SK-N-SH (cell line): ENCODE measurements at regions not wholly inside any gene's neighbourhood (a gene's known extent, or its start where the extent isn't known, plus 50 kb on each side); places are given as distances from the start of the nearest gene placed in this dataset.

Experiments used
- CTCF ChIA-PET: fragments of 300-600, 350-600 bp; formaldehyde crosslinking; extraction: SDS; loops from one replicate; lab custom pipeline; 2021; lab: Yijun Ruan, JAX
- POLR2A ChIA-PET: fragments of 350-600 bp; sonication (Branson Sonifier 250); formaldehyde crosslinking; extraction: SDS; loops from one replicate; lab custom pipeline; 2020; ENCODE audit warnings: antibody characterized with exemption, inconsistent platforms; lab: Yijun Ruan, JAX
- DNase-seq: peaks from one replicate; pipeline ENCODE4 v3.0.0; 2012
- H2AFZ ChIP-seq: fragments of 200-600 bp; sonication (generic); 2 replicates; pipeline ENCODE4 v1.8.1; 2016; ENCODE audit warnings: antibody characterized with exemption, mild to moderate bottlenecking, low read depth
- H3F3A ChIP-seq: fragments of 200-600 bp; sonication (generic); replicated peaks from 2 replicates; pipeline ENCODE3; 2016; ENCODE audit warnings: antibody characterized with exemption, mild to moderate bottlenecking; ENCODE audit not compliant: insufficient read depth
- H3K27ac ChIP-seq, 2 experiments: fragments of 200-500 bp in 1 of 2; fragments of 200-600 bp in 1 of 2; sonication (Bioruptor generic) in 1 of 2; sonication (generic), shearing (Covaris generic) in 1 of 2; 2 replicates each; pipeline versions ENCODE4 v1.5.1 to v1.6.1; 2014 to 2016; ENCODE audit warnings: low read depth in 2 of 2, inconsistent platforms in 1 of 2, low read length in 1 of 2, mild to moderate bottlenecking in 1 of 2, mixed read lengths in 1 of 2
- H3K27me3 ChIP-seq: fragments of 200-600 bp; sonication (generic), shearing (Covaris generic); 2 replicates; pipeline ENCODE4 v1.6.1; 2016; ENCODE audit warnings: mixed run types; ENCODE audit not compliant: insufficient read depth
- H3K36me3 ChIP-seq, 2 experiments: fragments of 200-500 bp in 1 of 2; fragments of 200-600 bp in 1 of 2; sonication (Bioruptor generic) in 1 of 2; sonication (generic) in 1 of 2; replicated peaks in 1 of 2; 2 replicates each; pipeline versions ENCODE3 to v1.5.1; 2014 to 2016; ENCODE audit warnings: low read length in 1 of 2, mild to moderate bottlenecking in 1 of 2; ENCODE audit not compliant: insufficient read depth in 2 of 2, control insufficient read depth in 1 of 2
- H3K4me1 ChIP-seq, 2 experiments: fragments of 200-500 bp in 1 of 2; fragments of 200-600 bp in 1 of 2; sonication (Bioruptor generic) in 1 of 2; sonication (generic), shearing (Covaris generic) in 1 of 2; 2 replicates each; pipeline versions ENCODE4 v1.5.1 to v1.6.1; 2014 to 2016; ENCODE audit warnings: low read depth in 1 of 2, low read length in 1 of 2, mixed run types in 1 of 2; ENCODE audit not compliant: insufficient read depth in 2 of 2, control insufficient read depth in 1 of 2
- H3K4me2 ChIP-seq: fragments of 200-600 bp; sonication (generic), shearing (Covaris generic); 2 replicates; pipeline ENCODE4 v1.6.1; 2017; ENCODE audit warnings: mixed run types
- H3K4me3 ChIP-seq, 2 experiments: fragments of 200-500 bp in 1 of 2; fragments of 200-600 bp in 1 of 2; sonication (Bioruptor generic) in 1 of 2; sonication (generic), shearing (Covaris generic) in 1 of 2; 2 replicates each; pipeline versions ENCODE4 v1.5.1 to v1.8.1; 2014 to 2016; ENCODE audit warnings: low read depth in 2 of 2, inconsistent platforms in 1 of 2, low read length in 1 of 2, mild to moderate bottlenecking in 1 of 2, mixed read lengths in 1 of 2, moderate library complexity in 1 of 2
- H3K79me2 ChIP-seq: fragments of 200-600 bp; sonication (generic); 2 replicates; pipeline ENCODE4 v1.8.1; 2017; ENCODE audit warnings: mild to moderate bottlenecking; ENCODE audit not compliant: insufficient read depth
- H3K9ac ChIP-seq: fragments of 200-600 bp; sonication (generic); 2 replicates; pipeline ENCODE4 v1.6.1; 2017; ENCODE audit warnings: mixed run types
- H3K9me2 ChIP-seq: fragments of 200-600 bp; sonication (generic); 2 replicates; pipeline ENCODE4 v1.6.1; 2017; ENCODE audit warnings: mixed run types
- H3K9me3 ChIP-seq: fragments of 200-600 bp; sonication (generic); 2 replicates; pipeline ENCODE4 v1.6.1; 2017; ENCODE audit warnings: mixed run types, mild to moderate bottlenecking, moderate library complexity
- H4K20me1 ChIP-seq: fragments of 200-600 bp; sonication (generic); 2 replicates; pipeline ENCODE4 v1.6.1; 2017; ENCODE audit warnings: mild to moderate bottlenecking, mixed run types; ENCODE audit not compliant: insufficient read depth
- CHD2 ChIP-seq: fragments of 150-350 bp; IDR thresholded peaks from 2 replicates; pipeline ENCODE4 v1.6.1; 2018; ENCODE audit warnings: low read length; ENCODE audit not compliant: partially characterized antibody
- ELF1 ChIP-seq: IDR thresholded peaks from 2 replicates; pipeline ENCODE4 v1.4.0; 2012
- EZH2phosphoT487 ChIP-seq: fragments of 200-600 bp; sonication (generic); IDR thresholded peaks from 2 replicates; pipeline ENCODE4 v1.6.1; 2017; ENCODE audit warnings: low read depth, mixed run types, mild to moderate bottlenecking, antibody characterized with exemption, moderate library complexity, borderline replicate concordance
- FOXM1 ChIP-seq: IDR thresholded peaks from 2 replicates; pipeline ENCODE4 v1.4.0; 2012; ENCODE audit warnings: low read depth, mild to moderate bottlenecking
- JUND ChIP-seq: IDR thresholded peaks from 2 replicates; pipeline ENCODE4 v1.4.0; 2012
- MXI1 ChIP-seq: IDR thresholded peaks from 2 replicates; pipeline ENCODE4 v1.6.1; 2012; ENCODE audit warnings: mild to moderate bottlenecking, low read depth, low read length, improper control_type of control experiment
- NFIC ChIP-seq: IDR thresholded peaks from 2 replicates; pipeline ENCODE4 v1.4.0; 2012; ENCODE audit warnings: borderline replicate concordance
- RCOR1 ChIP-seq: fragments of 150-350 bp; IDR thresholded peaks from 2 replicates; pipeline ENCODE4 v1.6.1; 2017; ENCODE audit warnings: antibody characterized with exemption, low read length
- RFX5 ChIP-seq: IDR thresholded peaks from 2 replicates; pipeline ENCODE4 v1.6.1; 2012; ENCODE audit warnings: mild to moderate bottlenecking, improper control_type of control experiment, low read length
- RXRA ChIP-seq: IDR thresholded peaks from 2 replicates; pipeline ENCODE4 v1.4.0; 2012; ENCODE audit warnings: low read depth, mild to moderate bottlenecking, borderline replicate concordance
- SMC3 ChIP-seq: IDR thresholded peaks from 2 replicates; pipeline ENCODE4 v1.6.1; 2012; ENCODE audit warnings: low read depth, low read length, improper control_type of control experiment
- TEAD4 ChIP-seq: IDR thresholded peaks from 2 replicates; pipeline ENCODE4 v1.4.0; 2012; ENCODE audit warnings: mild to moderate bottlenecking, borderline replicate concordance; ENCODE audit not compliant: insufficient read depth
- WGBS: methylation state at CpG from one replicate; pipeline ENCODE4 v1.1.6; 2017; ENCODE audit warnings: low lambda C conversion rate; 5-methylcytosine and 5-hydroxymethylcytosine counted together
- TF ChIP-seq, protein P1 (sequence below): IDR thresholded peaks from 2 replicates; pipeline ENCODE4 v1.4.0; 2012; ENCODE audit warnings: low read depth, borderline replicate concordance
- TF ChIP-seq, protein P2 (sequence below): IDR thresholded peaks from 2 replicates; pipeline ENCODE4 v1.4.0; 2012; ENCODE audit warnings: low read depth
- TF ChIP-seq, protein P3 (sequence below): IDR thresholded peaks from 2 replicates; pipeline ENCODE4 v1.6.1; 2012; ENCODE audit warnings: mild to moderate bottlenecking, low read depth, low read length, moderate library complexity
- TF ChIP-seq, protein P4 (sequence below): IDR thresholded peaks from 2 replicates; pipeline ENCODE4 v1.4.0; 2012; ENCODE audit warnings: low read depth, borderline replicate concordance

DNA sequence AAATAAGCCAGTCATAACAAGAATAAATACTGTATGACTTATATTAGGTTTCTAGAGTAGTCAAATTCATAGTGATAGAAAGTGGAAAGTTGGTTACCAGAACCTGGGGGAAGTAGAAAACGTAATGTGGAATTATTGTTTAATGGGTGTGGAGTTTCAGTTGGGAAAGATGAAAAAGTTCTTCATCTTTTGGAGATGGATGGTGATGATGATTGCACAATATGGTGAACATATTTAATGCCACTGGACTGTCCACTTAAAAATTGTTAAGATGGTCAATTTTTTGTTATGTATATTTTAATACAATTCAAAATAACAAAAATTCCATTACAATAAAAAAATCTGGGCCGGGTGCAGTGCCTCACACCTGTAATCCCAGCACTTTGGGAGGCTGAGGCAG is 289.6 kb downstream of the ZIC3 start:
- Histone ChIP-seq H3K36me3 (no peaks in the 10 kb centered on the region), H4K20me1 (no peaks in the 10 kb centered on the region), H3K9me3 (no peaks in the 10 kb centered on the region), H3K9ac (no peak overlapping the region), H2AFZ (no peak overlapping the region), H3K4me1 (no peaks in the 10 kb centered on the region), H3K27me3 (no peaks in the 10 kb centered on the region), H3K27ac (no peak overlapping the region), H3K4me3 (no peak overlapping the region), H3K79me2 (no peaks in the 10 kb centered on the region), H3K4me2 (no peak overlapping the region), H3K9me2 (no peaks in the 10 kb centered on the region), H3F3A (no peaks in the 10 kb centered on the region)
- DNase-seq: no peak
- ChIA-PET POLR2A (no interaction called here), CTCF (no interaction called here)
- WGBS: 2% methylated on average over 2 of the region's 2 CpGs
- no peak for TF ChIP-seq RFX5
- TF ChIP-seq, protein P1, sequence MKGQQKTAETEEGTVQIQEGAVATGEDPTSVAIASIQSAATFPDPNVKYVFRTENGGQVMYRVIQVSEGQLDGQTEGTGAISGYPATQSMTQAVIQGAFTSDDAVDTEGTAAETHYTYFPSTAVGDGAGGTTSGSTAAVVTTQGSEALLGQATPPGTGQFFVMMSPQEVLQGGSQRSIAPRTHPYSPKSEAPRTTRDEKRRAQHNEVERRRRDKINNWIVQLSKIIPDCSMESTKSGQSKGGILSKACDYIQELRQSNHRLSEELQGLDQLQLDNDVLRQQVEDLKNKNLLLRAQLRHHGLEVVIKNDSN: no peak
- TF ChIP-seq NFIC: no peak
- TF ChIP-seq CHD2: no peak
- no peak for TF ChIP-seq EZH2phosphoT487
- TF ChIP-seq, protein P2, sequence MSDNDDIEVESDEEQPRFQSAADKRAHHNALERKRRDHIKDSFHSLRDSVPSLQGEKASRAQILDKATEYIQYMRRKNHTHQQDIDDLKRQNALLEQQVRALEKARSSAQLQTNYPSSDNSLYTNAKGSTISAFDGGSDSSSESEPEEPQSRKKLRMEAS: no peak
- TF ChIP-seq RCOR1: no peak
- no peak for TF ChIP-seq FOXM1
- TF ChIP-seq MXI1: no peak
- TF ChIP-seq, protein P3, sequence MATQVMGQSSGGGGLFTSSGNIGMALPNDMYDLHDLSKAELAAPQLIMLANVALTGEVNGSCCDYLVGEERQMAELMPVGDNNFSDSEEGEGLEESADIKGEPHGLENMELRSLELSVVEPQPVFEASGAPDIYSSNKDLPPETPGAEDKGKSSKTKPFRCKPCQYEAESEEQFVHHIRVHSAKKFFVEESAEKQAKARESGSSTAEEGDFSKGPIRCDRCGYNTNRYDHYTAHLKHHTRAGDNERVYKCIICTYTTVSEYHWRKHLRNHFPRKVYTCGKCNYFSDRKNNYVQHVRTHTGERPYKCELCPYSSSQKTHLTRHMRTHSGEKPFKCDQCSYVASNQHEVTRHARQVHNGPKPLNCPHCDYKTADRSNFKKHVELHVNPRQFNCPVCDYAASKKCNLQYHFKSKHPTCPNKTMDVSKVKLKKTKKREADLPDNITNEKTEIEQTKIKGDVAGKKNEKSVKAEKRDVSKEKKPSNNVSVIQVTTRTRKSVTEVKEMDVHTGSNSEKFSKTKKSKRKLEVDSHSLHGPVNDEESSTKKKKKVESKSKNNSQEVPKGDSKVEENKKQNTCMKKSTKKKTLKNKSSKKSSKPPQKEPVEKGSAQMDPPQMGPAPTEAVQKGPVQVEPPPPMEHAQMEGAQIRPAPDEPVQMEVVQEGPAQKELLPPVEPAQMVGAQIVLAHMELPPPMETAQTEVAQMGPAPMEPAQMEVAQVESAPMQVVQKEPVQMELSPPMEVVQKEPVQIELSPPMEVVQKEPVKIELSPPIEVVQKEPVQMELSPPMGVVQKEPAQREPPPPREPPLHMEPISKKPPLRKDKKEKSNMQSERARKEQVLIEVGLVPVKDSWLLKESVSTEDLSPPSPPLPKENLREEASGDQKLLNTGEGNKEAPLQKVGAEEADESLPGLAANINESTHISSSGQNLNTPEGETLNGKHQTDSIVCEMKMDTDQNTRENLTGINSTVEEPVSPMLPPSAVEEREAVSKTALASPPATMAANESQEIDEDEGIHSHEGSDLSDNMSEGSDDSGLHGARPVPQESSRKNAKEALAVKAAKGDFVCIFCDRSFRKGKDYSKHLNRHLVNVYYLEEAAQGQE: no peak
- TF ChIP-seq TEAD4: no peak
- TF ChIP-seq, protein P4, sequence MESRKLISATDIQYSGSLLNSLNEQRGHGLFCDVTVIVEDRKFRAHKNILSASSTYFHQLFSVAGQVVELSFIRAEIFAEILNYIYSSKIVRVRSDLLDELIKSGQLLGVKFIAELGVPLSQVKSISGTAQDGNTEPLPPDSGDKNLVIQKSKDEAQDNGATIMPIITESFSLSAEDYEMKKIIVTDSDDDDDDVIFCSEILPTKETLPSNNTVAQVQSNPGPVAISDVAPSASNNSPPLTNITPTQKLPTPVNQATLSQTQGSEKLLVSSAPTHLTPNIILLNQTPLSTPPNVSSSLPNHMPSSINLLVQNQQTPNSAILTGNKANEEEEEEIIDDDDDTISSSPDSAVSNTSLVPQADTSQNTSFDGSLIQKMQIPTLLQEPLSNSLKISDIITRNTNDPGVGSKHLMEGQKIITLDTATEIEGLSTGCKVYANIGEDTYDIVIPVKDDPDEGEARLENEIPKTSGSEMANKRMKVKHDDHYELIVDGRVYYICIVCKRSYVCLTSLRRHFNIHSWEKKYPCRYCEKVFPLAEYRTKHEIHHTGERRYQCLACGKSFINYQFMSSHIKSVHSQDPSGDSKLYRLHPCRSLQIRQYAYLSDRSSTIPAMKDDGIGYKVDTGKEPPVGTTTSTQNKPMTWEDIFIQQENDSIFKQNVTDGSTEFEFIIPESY: no peak
- no peak for TF ChIP-seq SMC3
- TF ChIP-seq RXRA: no peak
- no peak for TF ChIP-seq JUND
- TF ChIP-seq ELF1: no peak
- TF ChIP-seq, all 33 proteins: peak for 0
